Endothelial cell (in vitro differentiated cells): ENCODE measurements at regions not wholly inside any gene's neighbourhood (a gene's known extent, or its start where the extent isn't known, plus 50 kb on each side); places are given as distances from the start of the nearest gene placed in this dataset.

Experiments
- DNase-seq: peaks from one replicate; pipeline ENCODE4 v3.0.0; 2021; ENCODE audit warnings: low spot score
- H3K27ac Mint-ChIP-seq: one replicate; pipeline ENCODE4 v1.8.0; 2021; ENCODE audit warnings: mixed read lengths, inconsistent platforms; ENCODE audit not compliant: unreplicated experiment
- H3K27me3 Mint-ChIP-seq: one replicate; pipeline ENCODE4 v1.8.0; 2021; ENCODE audit warnings: mild to moderate bottlenecking, moderate library complexity, mixed read lengths, inconsistent platforms; ENCODE audit not compliant: unreplicated experiment
- H3K36me3 Mint-ChIP-seq: one replicate; pipeline ENCODE4 v1.8.0; 2021; ENCODE audit warnings: mild to moderate bottlenecking, low read depth, mixed read lengths, inconsistent platforms; ENCODE audit not compliant: unreplicated experiment
- H3K4me1 Mint-ChIP-seq: one replicate; pipeline ENCODE4 v1.8.0; 2021; ENCODE audit warnings: mild to moderate bottlenecking, mixed read lengths, inconsistent platforms; ENCODE audit not compliant: unreplicated experiment
- H3K4me3 Mint-ChIP-seq: one replicate; pipeline ENCODE4 v1.8.0; 2021; ENCODE audit warnings: mild to moderate bottlenecking, mixed read lengths, inconsistent platforms; ENCODE audit not compliant: unreplicated experiment
- H3K9me3 Mint-ChIP-seq: one replicate; pipeline ENCODE4 v1.8.0; 2021; ENCODE audit warnings: mixed read lengths, inconsistent platforms; ENCODE audit not compliant: unreplicated experiment
- CTCF ChIP-seq: fragments of 200-600 bp; sonication (generic); IDR thresholded peaks from one replicate; pipeline ENCODE4 v1.5.0; 2021; ENCODE audit warnings: antibody characterized with exemption; ENCODE audit not compliant: unreplicated experiment

GRCh38 chr9:84207491-84207951, 133.0 kb downstream of the SLC28A3 start:
- Mint-ChIP-seq H3K9me3 (no peaks in the 10 kb centered on the region), H3K27me3 (peaks cover 3% of the 10 kb centered on the region), H3K4me1 (peaks cover 8% of the 10 kb centered on the region), H3K36me3 (no peaks in the 10 kb centered on the region), H3K4me3 (no peak overlapping the region), H3K27ac (peak overlapping the region; percentile 52)
- TF ChIP-seq CTCF: no peak
- DNase-seq: no peak

- H3K27ac Mint-ChIP-seq: no peak overlapping the region
- TF ChIP-seq CTCF: no peak
- DNase-seq: no peak
- H3K4me1 Mint-ChIP-seq: peaks cover 5% of the 10 kb centered on the region
- no peaks in the 10 kb centered on the region for H3K27me3 Mint-ChIP-seq
- H3K36me3 Mint-ChIP-seq: no peaks in the 10 kb centered on the region
- no peaks in the 10 kb centered on the region for H3K9me3 Mint-ChIP-seq
- H3K4me3 Mint-ChIP-seq: no peak overlapping the region
Observed at GRCh38 chr9:84212246-84212645, 128.3 kb downstream of the SLC28A3 start.

GRCh38 chr9:84212982-84213381, 127.6 kb downstream of the SLC28A3 start:
- TF ChIP-seq CTCF: no peak
- Mint-ChIP-seq H3K4me1 (no peaks in the 10 kb centered on the region), H3K27ac (no peak overlapping the region), H3K36me3 (no peaks in the 10 kb centered on the region), H3K9me3 (no peaks in the 10 kb centered on the region), H3K27me3 (no peaks in the 10 kb centered on the region), H3K4me3 (no peak overlapping the region)
- no peak for DNase-seq

GRCh38 chr9:84216151-84216550, 124.4 kb downstream of the SLC28A3 start:
- H3K9me3 Mint-ChIP-seq: no peaks in the 10 kb centered on the region
- no peak overlapping the region for H3K4me3 Mint-ChIP-seq
- no peaks in the 10 kb centered on the region for H3K36me3 Mint-ChIP-seq
- DNase-seq: no peak
- H3K4me1 Mint-ChIP-seq: no peaks in the 10 kb centered on the region
- no peak overlapping the region for H3K27ac Mint-ChIP-seq
- H3K27me3 Mint-ChIP-seq: no peaks in the 10 kb centered on the region
- no peak for TF ChIP-seq CTCF

GRCh38 chr9:84218322-84218721, 122.2 kb downstream of the SLC28A3 start:
- Mint-ChIP-seq H3K9me3 (no peaks in the 10 kb centered on the region), H3K4me1 (no peaks in the 10 kb centered on the region), H3K36me3 (no peaks in the 10 kb centered on the region), H3K4me3 (no peak overlapping the region), H3K27me3 (no peaks in the 10 kb centered on the region), H3K27ac (no peak overlapping the region)
- no peak for TF ChIP-seq CTCF
- no peak for DNase-seq
